Heart right ventricle (tissue), 16 donors: ENCODE measurements at regions not wholly inside any gene's neighbourhood (a gene's known extent, or its start where the extent isn't known, plus 50 kb on each side); places are given as distances from the start of the nearest gene placed in this dataset.

ENCODE experiments used
- ATAC-seq, 8 donors: fragments of 200-7000 bp; cut with Tn5 transposase; one replicate each; pipeline ENCODE4 v1.9.1; 2020; ENCODE audit warnings: mild to moderate bottlenecking in 8 of 8, moderate library complexity in 8 of 8, moderate number of reproducible peaks in 1 of 8
- DNase-seq, 2 donors: peaks; one replicate each; pipeline ENCODE4 v3.0.0-alpha.2; 2020
- H3K27ac ChIP-seq, 10 donors: fragments of 200-600 bp; sonication (generic) in 2 of 10; one replicate each; pipeline versions ENCODE4 v1.5.0 to v1.8.0; 2020 to 2022; ENCODE audit warnings: mild to moderate bottlenecking in 3 of 10
- H3K27me3 ChIP-seq, 7 donors: fragments of 200-600 bp; one replicate each; pipeline ENCODE4 v1.8.0; 2021 to 2022; ENCODE audit warnings: mild to moderate bottlenecking in 2 of 7
- H3K36me3 ChIP-seq, 9 donors: fragments of 200-600 bp; sonication (generic) in 1 of 9; one replicate each; pipeline versions ENCODE4 v1.5.0 to v1.8.0; 2020 to 2022; ENCODE audit warnings: mild to moderate bottlenecking in 2 of 9
- H3K4me1 ChIP-seq, 9 donors: fragments of 200-600 bp; sonication (generic) in 1 of 9; one replicate each; pipeline versions ENCODE4 v1.5.0 to v1.8.0; 2020 to 2022; ENCODE audit warnings: mild to moderate bottlenecking in 4 of 9
- H3K4me3 ChIP-seq, 10 donors: fragments of 200-600 bp; sonication (generic) in 2 of 10; one replicate each; pipeline versions ENCODE4 v1.5.0 to v1.8.0; 2020 to 2022; ENCODE audit warnings: mild to moderate bottlenecking in 7 of 10, moderate library complexity in 2 of 10
- H3K9me3 ChIP-seq, 11 donors: fragments of 200-600 bp in 10 of 11; sonication (generic) in 2 of 11; one replicate each; pipeline versions ENCODE4 v1.5.0 to v1.8.0; 2013 to 2022; ENCODE audit warnings: mild to moderate bottlenecking in 2 of 11, control low read depth in 1 of 11, moderate library complexity in 1 of 11
- WGBS, 2 donors: extraction: QIAGEN DNeasy Blood & Tissue Kit; methylation state at CpG; one replicate each; pipeline ENCODE4 v1.1.7; 2013; ENCODE audit warnings: inconsistent platforms in 1 of 2; 5-methylcytosine and 5-hydroxymethylcytosine counted together
- intact Hi-C, 10 donors: fragments of 100-400 bp; cut with DNase I; formaldehyde crosslinking; loops; one replicate each; pipeline versions ENCODE4 v1.11.1 to v1.14.2; 2022
- TF ChIP-seq, protein P1 (sequence below), 9 donors: fragments of 200-600 bp; sonication (generic) in 2 of 9; IDR thresholded peaks; one replicate each; pipeline versions ENCODE4 v1.5.0 to v1.8.0; 2021 to 2022; ENCODE audit warnings: antibody characterized with exemption in 9 of 9, mild to moderate bottlenecking in 5 of 9, moderate library complexity in 1 of 9
- donor health status: Arrhythmogenic right ventricular cardiomyopathy.
- donor health status: ischemic (EF 13 %, LVEDD 7.1; RV severe dilation, severe dysfunction).
- donor health status: healthy with polysubstance abuse.
- donor health status: DM: no; HTN: yes; CAD: no.
- donor health status: DM: no; HTN: no; CAD: no.
- donor health status: ischemic (EF 25% LVEDD 6.9; RV normal size, moderate dysfunction).
- donor health status: ischemic (EF 25% LVEDD 5.7; RV mildly dilated, moderate dysfunction).
- donor health status: healthy.
- donor health status: DM: yes; HTN: yes; CAD: no.
- donor health status: Ischemic cardiomyopathy.
- donor health status: ischemic (EF 35%, LVEDD 5.7; RV mildly dilated, moderate dysfunction).
- donor health status: nonischemic (EF 11% LVEDD 7.7; RV severe dilation, severe dysfunction).
- donor health status: DM: yes; HTN: yes; CAD: no.
- donor health status: PGD.
- donor health status: ischemic (EF 29% LVEDD 5.4; RV normal size, mild dysfunction).
- donor health status: nonischemic (EF 23%, LVEDD 6.1; RV moderate dilation, normal function).

DNA sequence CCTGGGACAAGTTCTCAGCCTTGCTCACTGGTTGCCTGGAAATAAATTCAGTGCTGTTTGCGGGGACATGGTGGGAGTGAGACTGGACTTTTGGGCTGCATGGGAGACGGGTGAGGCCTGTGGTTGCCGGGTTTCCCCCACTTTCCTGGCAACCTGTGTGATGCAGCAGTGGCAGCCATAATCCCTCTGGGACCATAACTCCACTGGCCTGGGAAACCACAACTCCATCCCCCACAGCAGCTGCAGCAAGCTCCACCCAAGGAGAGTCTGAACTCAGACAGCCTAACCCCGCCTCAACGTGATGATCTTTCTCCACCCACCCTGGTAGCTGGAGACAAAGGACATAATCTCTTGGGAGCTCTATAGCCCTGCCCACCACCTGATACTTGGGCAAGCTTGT is 349.9 kb downstream of the PIK3R1 start:
- DNase-seq (no peak), ATAC-seq (no peak)
- H3K4me3 ChIP-seq: no peak overlapping the region
- intact Hi-C loops: no loop called here
- no peak overlapping the region for H3K27ac ChIP-seq
- TF ChIP-seq, protein P1, sequence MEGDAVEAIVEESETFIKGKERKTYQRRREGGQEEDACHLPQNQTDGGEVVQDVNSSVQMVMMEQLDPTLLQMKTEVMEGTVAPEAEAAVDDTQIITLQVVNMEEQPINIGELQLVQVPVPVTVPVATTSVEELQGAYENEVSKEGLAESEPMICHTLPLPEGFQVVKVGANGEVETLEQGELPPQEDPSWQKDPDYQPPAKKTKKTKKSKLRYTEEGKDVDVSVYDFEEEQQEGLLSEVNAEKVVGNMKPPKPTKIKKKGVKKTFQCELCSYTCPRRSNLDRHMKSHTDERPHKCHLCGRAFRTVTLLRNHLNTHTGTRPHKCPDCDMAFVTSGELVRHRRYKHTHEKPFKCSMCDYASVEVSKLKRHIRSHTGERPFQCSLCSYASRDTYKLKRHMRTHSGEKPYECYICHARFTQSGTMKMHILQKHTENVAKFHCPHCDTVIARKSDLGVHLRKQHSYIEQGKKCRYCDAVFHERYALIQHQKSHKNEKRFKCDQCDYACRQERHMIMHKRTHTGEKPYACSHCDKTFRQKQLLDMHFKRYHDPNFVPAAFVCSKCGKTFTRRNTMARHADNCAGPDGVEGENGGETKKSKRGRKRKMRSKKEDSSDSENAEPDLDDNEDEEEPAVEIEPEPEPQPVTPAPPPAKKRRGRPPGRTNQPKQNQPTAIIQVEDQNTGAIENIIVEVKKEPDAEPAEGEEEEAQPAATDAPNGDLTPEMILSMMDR (IDR thresholded peaks at IDR 0.05): no peak
- no peaks in the 10 kb centered on the region for H3K27me3 ChIP-seq
- no peaks in the 10 kb centered on the region for H3K36me3 ChIP-seq
- peaks cover 0 to 26% (median 11%) of the 10 kb centered on the region in 11 donors for H3K9me3 ChIP-seq
- H3K4me1 ChIP-seq: peaks cover 0 to 11% (median 4%) of the 10 kb centered on the region in 9 donors
- 87 to 88% methylated on average over 5 of the region's 5 CpGs for WGBS, 2 donors

GRCh38 chr5:68576805-68577204 is 361.2 kb downstream of the PIK3R1 start:
- intact Hi-C loops: no loop called here
- 86 to 95% methylated on average over 1 of the region's 1 CpG for WGBS, 2 donors

GRCh38 chr5:68582284-68582683 is 366.7 kb downstream of the PIK3R1 start:
- WGBS, 2 donors: 47 to 93% methylated on average over 1 of the region's 1 CpG
- Histone ChIP-seq H3K27me3 (no peaks in the 10 kb centered on the region), H3K27ac (no peak overlapping the region), H3K36me3 (no peaks in the 10 kb centered on the region), H3K9me3 (peaks cover 0 to 7% (median 0%) of the 10 kb centered on the region in 11 donors), H3K4me1 (no peaks in the 10 kb centered on the region), H3K4me3 (no peak overlapping the region)
- ATAC-seq (no peak), DNase-seq (no peak)
- intact Hi-C loops: no loop called here
- TF ChIP-seq, protein P1 (IDR thresholded peaks at IDR 0.05): no peak

More at GRCh38 chr5:68576805-68577204, 361.2 kb downstream of the PIK3R1 start:
- H3K4me1 ChIP-seq: no peaks in the 10 kb centered on the region
- H3K36me3 ChIP-seq: no peaks in the 10 kb centered on the region
- H3K9me3 ChIP-seq: peaks cover 0 to 32% (median 10%) of the 10 kb centered on the region in 11 donors
- TF ChIP-seq, protein P1 (IDR thresholded peaks at IDR 0.05): no peak
- H3K4me3 ChIP-seq: no peak overlapping the region
- ATAC-seq (no peak), DNase-seq (no peak)
- no peak overlapping the region for H3K27ac ChIP-seq
- no peaks in the 10 kb centered on the region for H3K27me3 ChIP-seq

GRCh38 chr5:68587171-68587570 is 371.6 kb downstream of the PIK3R1 start:
- H3K4me3 ChIP-seq: no peak overlapping the region
- intact Hi-C loops: no loop called here
- no peaks in the 10 kb centered on the region for H3K27me3 ChIP-seq
- H3K36me3 ChIP-seq: no peaks in the 10 kb centered on the region
- DNase-seq: no peak
- no peaks in the 10 kb centered on the region for H3K4me1 ChIP-seq
- no peak overlapping the region for H3K27ac ChIP-seq
- no peaks in the 10 kb centered on the region for H3K9me3 ChIP-seq
- ATAC-seq: no peak
- TF ChIP-seq, protein P1 (IDR thresholded peaks at IDR 0.05): no peak
